ENCODE measurements at regions not wholly inside any gene's neighbourhood (a gene's known extent, or its start where the extent isn't known, plus 50 kb on each side); places are given as distances from the start of the nearest gene placed in this dataset.
"Not testable (repeated sequence)": the region's sequence is repeated elsewhere in the genome, so short reads cannot be mapped to it uniquely, and the experiment has no call there.

GRCh38 chrX:39491548-39492297 is 606.0 kb downstream of the BCOR start:
- WGBS (ENCODE audit: insufficient coverage): 56% methylated on average over 9 of the region's 10 CpGs
- peaks cover 33% of the 10 kb centered on the region for H3K27me3 ChIP-seq (ENCODE audit: control insufficient read depth, insufficient read depth, low read length)
- no peaks in the 10 kb centered on the region for H3K36me3 ChIP-seq (ENCODE audit: control insufficient read depth, insufficient read depth, low read length)
- no peak for DNase-seq
- peak overlapping the region; percentile 9 for H3K27ac ChIP-seq (ENCODE audit: low read length)
- peaks cover 18% of the 10 kb centered on the region for H3K4me1 ChIP-seq (ENCODE audit: control insufficient read depth, insufficient read depth, low read length)
- H3K4me3 ChIP-seq (ENCODE audit: low read length): no peak overlapping the region
- H3K9me3 ChIP-seq (replicated peaks; ENCODE audit: control insufficient read depth, low read depth, low read length): no peaks in the 10 kb centered on the region

DNA sequence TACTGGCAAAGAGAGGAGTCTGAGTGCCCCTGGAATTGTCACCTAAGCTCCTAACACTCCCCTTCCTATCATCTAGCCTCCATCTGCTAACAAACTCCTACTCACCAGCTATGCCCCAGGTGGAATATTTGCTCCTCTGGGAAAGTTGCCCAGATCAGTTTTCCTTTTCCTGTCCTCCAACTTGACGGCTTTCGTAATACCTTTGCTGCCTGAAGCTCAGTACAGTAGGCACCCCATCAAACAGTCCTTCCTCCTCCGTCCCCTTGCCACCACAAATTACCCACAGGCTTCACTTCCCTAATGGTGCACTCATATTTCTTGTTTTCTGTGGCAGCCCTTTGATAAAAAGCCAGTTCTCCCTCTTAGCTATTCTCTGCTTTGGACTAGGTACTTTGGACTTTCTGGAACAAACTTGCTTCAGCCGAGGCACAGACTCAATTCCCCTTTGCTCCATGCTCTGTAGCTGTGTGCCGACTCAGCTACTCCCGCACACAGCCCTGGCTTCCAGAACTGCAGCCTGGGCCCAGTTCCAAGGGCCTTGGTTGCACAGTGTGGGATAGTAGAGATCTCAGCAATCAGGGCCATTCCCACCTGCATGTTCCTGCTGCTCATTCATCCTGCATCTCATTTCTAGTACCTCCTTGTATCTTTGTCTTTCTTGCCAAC is 605.1 kb downstream of the BCOR start:
- WGBS (ENCODE audit: insufficient coverage): 64% methylated on average over 6 of the region's 6 CpGs
- Histone ChIP-seq H3K9me3 (replicated peaks; ENCODE audit: control insufficient read depth, low read depth, low read length) (no peaks in the 10 kb centered on the region), H3K27ac (ENCODE audit: low read length) (no peak overlapping the region), H3K4me3 (ENCODE audit: low read length) (no peak overlapping the region), H3K36me3 (ENCODE audit: control insufficient read depth, insufficient read depth, low read length) (no peaks in the 10 kb centered on the region), H3K4me1 (ENCODE audit: control insufficient read depth, insufficient read depth, low read length) (peaks cover 18% of the 10 kb centered on the region), H3K27me3 (ENCODE audit: control insufficient read depth, insufficient read depth, low read length) (peaks cover 35% of the 10 kb centered on the region)
- DNase-seq: peak; percentile 27

DNA sequence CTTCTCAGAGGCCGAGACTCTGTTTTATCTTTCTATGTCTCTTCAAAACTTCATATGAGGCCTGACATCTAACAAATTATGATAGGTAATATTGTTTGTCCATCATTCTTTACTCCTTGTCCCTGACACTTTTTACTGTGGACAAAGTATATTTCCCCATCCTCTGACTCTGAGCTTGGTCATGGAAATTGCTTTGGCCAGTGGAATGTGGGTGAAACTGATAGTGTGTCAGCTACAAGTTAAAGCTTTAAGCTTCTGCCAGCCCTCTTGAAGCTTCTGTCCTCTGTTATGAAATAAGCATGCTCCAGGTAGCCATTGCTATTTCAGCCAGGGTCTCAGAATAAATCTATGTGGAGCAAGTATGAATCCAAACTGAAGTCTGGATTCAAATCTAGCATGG is 604.6 kb downstream of the BCOR start:
- no peak for DNase-seq
- H3K27ac ChIP-seq (ENCODE audit: low read length): no peak overlapping the region
- no CpG with 5 or more reads among the region's 1 CpG for WGBS (ENCODE audit: insufficient coverage)

GRCh38 chrX:39497117-39497516 is 600.6 kb downstream of the BCOR start:
- not testable (repeated sequence) for H3K4me1 ChIP-seq (ENCODE audit: control insufficient read depth, insufficient read depth, low read length); H3K36me3 ChIP-seq (ENCODE audit: control insufficient read depth, insufficient read depth, low read length); H3K9me3 ChIP-seq (replicated peaks; ENCODE audit: control insufficient read depth, low read depth, low read length); H3K27ac ChIP-seq (ENCODE audit: low read length); DNase-seq; H3K4me3 ChIP-seq (ENCODE audit: low read length)
- WGBS (ENCODE audit: insufficient coverage): no CpG with 5 or more reads among the region's 4 CpGs
- peaks cover 33% of the 10 kb centered on the region for H3K27me3 ChIP-seq (ENCODE audit: control insufficient read depth, insufficient read depth, low read length)

More for the DNA sequence above, 604.6 kb downstream of the BCOR start:
- peaks cover 39% of the 10 kb centered on the region for H3K27me3 ChIP-seq (ENCODE audit: control insufficient read depth, insufficient read depth, low read length)
- H3K36me3 ChIP-seq (ENCODE audit: control insufficient read depth, insufficient read depth, low read length): no peaks in the 10 kb centered on the region
- no peak overlapping the region for H3K4me3 ChIP-seq (ENCODE audit: low read length)
- no peaks in the 10 kb centered on the region for H3K9me3 ChIP-seq (replicated peaks; ENCODE audit: control insufficient read depth, low read depth, low read length)
- peaks cover 16% of the 10 kb centered on the region for H3K4me1 ChIP-seq (ENCODE audit: control insufficient read depth, insufficient read depth, low read length)

- 75% methylated on average over 5 of the region's 7 CpGs for WGBS (ENCODE audit: insufficient coverage)
- no peak for DNase-seq
- Histone ChIP-seq H3K36me3 (ENCODE audit: control insufficient read depth, insufficient read depth, low read length) (no peaks in the 10 kb centered on the region), H3K27me3 (ENCODE audit: control insufficient read depth, insufficient read depth, low read length) (peaks cover 28% of the 10 kb centered on the region), H3K4me3 (ENCODE audit: low read length) (no peak overlapping the region), H3K4me1 (ENCODE audit: control insufficient read depth, insufficient read depth, low read length) (peaks cover 3% of the 10 kb centered on the region), H3K27ac (ENCODE audit: low read length) (no peak overlapping the region), H3K9me3 (replicated peaks; ENCODE audit: control insufficient read depth, low read depth, low read length) (no peaks in the 10 kb centered on the region)
Measured at GRCh38 chrX:39497702-39498265, 600.0 kb downstream of the BCOR start.

GRCh38 chrX:39499996-39500395 is 597.8 kb downstream of the BCOR start:
- Histone ChIP-seq H3K4me3 (ENCODE audit: low read length) (no peak overlapping the region), H3K36me3 (ENCODE audit: control insufficient read depth, insufficient read depth, low read length) (no peaks in the 10 kb centered on the region), H3K27me3 (ENCODE audit: control insufficient read depth, insufficient read depth, low read length) (peaks cover 30% of the 10 kb centered on the region), H3K9me3 (replicated peaks; ENCODE audit: control insufficient read depth, low read depth, low read length) (no peaks in the 10 kb centered on the region), H3K27ac (ENCODE audit: low read length) (no peak overlapping the region), H3K4me1 (ENCODE audit: control insufficient read depth, insufficient read depth, low read length) (peaks cover 4% of the 10 kb centered on the region)
- DNase-seq: no peak

DNA sequence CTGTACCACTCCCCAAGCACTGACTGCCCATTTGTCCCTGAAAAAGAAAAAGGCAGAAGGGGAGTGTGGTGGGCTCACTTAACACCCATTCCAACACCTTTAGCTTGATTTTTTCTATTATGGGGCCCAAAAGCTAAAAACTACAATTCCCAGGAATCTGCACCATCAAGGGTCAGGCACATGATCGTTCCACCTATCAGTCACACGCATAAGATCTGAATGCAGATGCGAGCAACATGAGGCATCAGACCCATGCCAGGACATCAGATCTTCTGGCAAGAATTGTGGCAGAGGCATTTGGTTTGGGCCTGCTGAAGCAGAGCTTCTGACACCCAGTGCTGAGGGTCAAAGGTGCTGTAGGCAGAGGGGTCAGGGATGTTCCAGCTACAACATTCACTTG is 595.9 kb downstream of the BCOR start:
- whole genome bisulfite sequencing (ENCODE audit: insufficient coverage): 83% methylated on average over 3 of the region's 3 CpGs
- H3K36me3 ChIP-seq (ENCODE audit: control insufficient read depth, insufficient read depth, low read length): no peaks in the 10 kb centered on the region
- no peaks in the 10 kb centered on the region for H3K9me3 ChIP-seq (replicated peaks; ENCODE audit: control insufficient read depth, low read depth, low read length)
- no peak overlapping the region for H3K27ac ChIP-seq (ENCODE audit: low read length)
- no peak for DNase-seq
- H3K27me3 ChIP-seq (ENCODE audit: control insufficient read depth, insufficient read depth, low read length): peaks cover 33% of the 10 kb centered on the region
- H3K4me1 ChIP-seq (ENCODE audit: control insufficient read depth, insufficient read depth, low read length): peaks cover 5% of the 10 kb centered on the region
- H3K4me3 ChIP-seq (ENCODE audit: low read length): no peak overlapping the region

DNA sequence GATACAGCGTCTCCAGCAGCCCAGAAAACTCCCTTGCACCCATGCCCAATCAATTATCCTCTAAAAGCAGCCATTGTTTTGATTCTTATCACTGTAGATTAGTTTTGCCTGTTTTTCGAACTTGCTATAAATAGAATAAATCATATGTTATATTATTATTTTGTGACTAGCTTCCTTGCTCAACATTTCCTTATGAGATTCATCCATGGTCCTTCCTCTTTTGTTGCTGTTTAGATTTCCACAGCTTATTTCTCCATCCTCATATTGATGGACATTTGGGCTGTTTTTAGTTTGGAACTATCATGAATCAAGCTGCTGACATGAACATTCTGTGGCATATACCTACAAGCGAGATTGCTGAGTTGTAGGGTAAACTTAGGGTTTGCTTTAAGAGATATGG is 595.3 kb downstream of the BCOR start:
- DNase-seq: no peak
- Histone ChIP-seq H3K4me1 (ENCODE audit: control insufficient read depth, insufficient read depth, low read length) (peaks cover 5% of the 10 kb centered on the region), H3K4me3 (ENCODE audit: low read length) (no peak overlapping the region), H3K9me3 (replicated peaks; ENCODE audit: control insufficient read depth, low read depth, low read length) (no peaks in the 10 kb centered on the region), H3K36me3 (ENCODE audit: control insufficient read depth, insufficient read depth, low read length) (no peaks in the 10 kb centered on the region), H3K27me3 (ENCODE audit: control insufficient read depth, insufficient read depth, low read length) (peaks cover 36% of the 10 kb centered on the region), H3K27ac (ENCODE audit: low read length) (no peak overlapping the region)
- no CpG with 5 or more reads among the region's 3 CpGs for WGBS (ENCODE audit: insufficient coverage)

DNA sequence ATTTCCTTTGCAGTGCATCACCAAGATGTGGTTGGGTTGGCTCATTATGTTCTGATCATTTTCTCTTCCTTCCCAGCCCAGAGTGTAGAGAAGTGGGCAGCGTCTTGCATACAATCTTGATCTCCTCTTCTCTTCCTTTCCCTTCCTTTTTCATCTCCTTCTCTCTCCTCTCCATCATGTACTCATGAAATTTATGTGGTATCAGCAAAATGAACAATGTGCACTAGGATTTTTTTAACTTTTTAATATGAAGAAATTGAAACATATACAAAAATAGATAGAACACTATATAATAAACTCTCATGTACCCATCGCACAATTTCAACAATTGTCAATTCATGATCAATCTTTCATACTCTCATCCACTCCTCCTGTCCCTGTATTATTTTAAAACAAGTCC is 593.5 kb downstream of the BCOR start:
- H3K9me3 ChIP-seq (replicated peaks; ENCODE audit: control insufficient read depth, low read depth, low read length): peaks cover 4% of the 10 kb centered on the region
- DNase-seq: no peak
- H3K27me3 ChIP-seq (ENCODE audit: control insufficient read depth, insufficient read depth, low read length): peaks cover 33% of the 10 kb centered on the region
- WGBS (ENCODE audit: insufficient coverage): 67% methylated on average over 1 of the region's 2 CpGs
- no peaks in the 10 kb centered on the region for H3K36me3 ChIP-seq (ENCODE audit: control insufficient read depth, insufficient read depth, low read length)
- H3K27ac ChIP-seq (ENCODE audit: low read length): no peak overlapping the region
- H3K4me3 ChIP-seq (ENCODE audit: low read length): no peak overlapping the region
- H3K4me1 ChIP-seq (ENCODE audit: control insufficient read depth, insufficient read depth, low read length): peaks cover 5% of the 10 kb centered on the region

- H3K4me3 ChIP-seq (ENCODE audit: low read length): no peak overlapping the region
- WGBS (ENCODE audit: insufficient coverage): 33% methylated on average over 2 of the region's 5 CpGs
- H3K27ac ChIP-seq (ENCODE audit: low read length): no peak overlapping the region
- peaks cover 38% of the 10 kb centered on the region for H3K27me3 ChIP-seq (ENCODE audit: control insufficient read depth, insufficient read depth, low read length)
- DNase-seq: peak; percentile 62
- H3K4me1 ChIP-seq (ENCODE audit: control insufficient read depth, insufficient read depth, low read length): peaks cover 5% of the 10 kb centered on the region
- H3K9me3 ChIP-seq (replicated peaks; ENCODE audit: control insufficient read depth, low read depth, low read length): peaks cover 10% of the 10 kb centered on the region
- no peaks in the 10 kb centered on the region for H3K36me3 ChIP-seq (ENCODE audit: control insufficient read depth, insufficient read depth, low read length)
Measured at GRCh38 chrX:39504850-39505259, 592.9 kb downstream of the BCOR start.

Measured in muscle of leg (tissue), 3 donors.